MM.1S (cell line): ENCODE measurements at regions not wholly inside any gene's neighbourhood (a gene's known extent, or its start where the extent isn't known, plus 50 kb on each side); places are given as distances from the start of the nearest gene placed in this dataset.

Experiments used
- DNase-seq: peaks from one replicate; pipeline ENCODE4 v3.0.0-alpha.2; 2015
- H2AFZ ChIP-seq: fragments of 300-600 bp; sonication (generic); 2 replicates; pipeline ENCODE4 v1.6.0; 2016; ENCODE audit warnings: antibody characterized with exemption, low read length
- H3F3A ChIP-seq: fragments of 300-600 bp; sonication (generic); 2 replicates; pipeline ENCODE4 v1.6.1; 2016; ENCODE audit warnings: mild to moderate bottlenecking, antibody characterized with exemption, low read length, moderate library complexity, mixed read lengths; ENCODE audit not compliant: insufficient read depth
- H3K27ac ChIP-seq: fragments of 300-600 bp; sonication (generic); 2 replicates; pipeline ENCODE4 v1.5.1; 2016; ENCODE audit warnings: mild to moderate bottlenecking, low read length
- H3K27me3 ChIP-seq: fragments of 300-600 bp; sonication (generic); replicated peaks from 2 replicates; pipeline ENCODE4 v1.6.0; 2016; ENCODE audit warnings: low read length; ENCODE audit not compliant: insufficient read depth
- H3K36me3 ChIP-seq: fragments of 300-600 bp; sonication (generic); replicated peaks from 2 replicates; pipeline ENCODE4 v1.6.1; 2016; ENCODE audit warnings: mild to moderate bottlenecking, low read length, mixed read lengths; ENCODE audit not compliant: insufficient read depth
- H3K4me1 ChIP-seq: fragments of 300-600 bp; sonication (generic); 2 replicates; pipeline ENCODE4 v1.6.1; 2016; ENCODE audit warnings: low read length, mixed read lengths
- H3K4me2 ChIP-seq: fragments of 300-600 bp; sonication (generic); 2 replicates; pipeline ENCODE4 v1.6.0; 2016; ENCODE audit warnings: low read depth, low read length
- H3K4me3 ChIP-seq: fragments of 300-600 bp; sonication (generic); 2 replicates; pipeline ENCODE4 v1.5.1; 2016; ENCODE audit warnings: low read length, mixed read lengths
- H3K79me2 ChIP-seq: fragments of 300-600 bp; sonication (generic); 2 replicates; pipeline ENCODE4 v1.6.1; 2016; ENCODE audit warnings: mixed run types, low read length, mixed read lengths
- H3K9ac ChIP-seq: fragments of 300-600 bp; sonication (generic); 2 replicates; pipeline ENCODE4 v1.6.1; 2016; ENCODE audit warnings: low read length, mixed read lengths
- H3K9me2 ChIP-seq: fragments of 300-600 bp; sonication (generic); replicated peaks from 2 replicates; pipeline ENCODE4 v1.6.1; 2016; ENCODE audit warnings: mild to moderate bottlenecking, low read length, mixed read lengths; ENCODE audit not compliant: insufficient read depth
- H3K9me3 ChIP-seq: fragments of 300-600 bp; sonication (generic); replicated peaks from 2 replicates; pipeline ENCODE4 v1.6.1; 2016; ENCODE audit warnings: mild to moderate bottlenecking, low read length, mixed read lengths; ENCODE audit not compliant: insufficient read depth
- H4K20me1 ChIP-seq: fragments of 300-600 bp; sonication (generic); 2 replicates; pipeline ENCODE4 v1.6.1; 2016; ENCODE audit warnings: mild to moderate bottlenecking, low read length, moderate library complexity, mixed read lengths; ENCODE audit not compliant: insufficient read depth
- CTCF ChIP-seq: fragments of 300-600 bp; sonication (generic); IDR thresholded peaks from 2 replicates; pipeline ENCODE4 v1.5.1; 2016; ENCODE audit warnings: antibody characterized with exemption, low read length, mixed read lengths
- EZH2 ChIP-seq: fragments of 300-600 bp; sonication (generic); optimal IDR thresholded peaks from 2 replicates; pipeline ENCODE3; 2017; ENCODE audit warnings: low read depth, mild to moderate bottlenecking, antibody characterized with exemption, low read length, mixed read lengths
- EZH2phosphoT487 ChIP-seq: fragments of 300-600 bp; sonication (generic); IDR thresholded peaks from 2 replicates; pipeline ENCODE4 v1.6.1; 2018; ENCODE audit warnings: antibody characterized with exemption, low read length

DNA sequence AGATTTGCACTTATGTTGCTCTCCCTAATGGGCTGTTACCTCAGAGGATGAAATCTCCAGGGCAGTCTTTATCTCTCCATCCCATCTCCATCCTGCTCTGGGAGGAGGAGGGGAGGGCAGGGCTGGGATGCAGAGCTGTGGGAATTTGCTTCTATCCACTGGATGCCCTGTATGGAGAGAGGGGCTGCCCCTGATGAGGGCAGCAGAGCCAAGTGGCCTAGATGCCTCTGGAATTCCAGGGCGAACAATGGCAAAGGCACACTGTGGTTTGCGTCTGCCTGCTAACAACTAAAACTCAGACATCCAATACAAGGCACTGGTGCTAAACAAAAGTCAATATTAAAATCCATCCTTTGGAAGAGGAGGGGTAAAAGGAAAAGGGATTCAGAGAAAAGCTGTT, 165.1 kb downstream of the COG6 start:
- Histone ChIP-seq H2AFZ (no peak overlapping the region), H3K4me1 (no peaks in the 10 kb centered on the region), H3K27me3 (no peaks in the 10 kb centered on the region), H3K9ac (no peak overlapping the region), H3K4me3 (no peak overlapping the region), H3F3A (no peaks in the 10 kb centered on the region), H3K79me2 (no peaks in the 10 kb centered on the region), H3K27ac (no peak overlapping the region), H3K36me3 (no peaks in the 10 kb centered on the region), H3K9me2 (no peaks in the 10 kb centered on the region), H3K4me2 (no peak overlapping the region), H3K9me3 (no peaks in the 10 kb centered on the region), H4K20me1 (no peaks in the 10 kb centered on the region)
- TF ChIP-seq CTCF (no peak), EZH2phosphoT487 (no peak), EZH2 (no peak)
- DNase-seq: no peak

GRCh38 chr13:39821977-39822376, 166.5 kb downstream of the COG6 start:
- no peaks in the 10 kb centered on the region for H4K20me1 ChIP-seq
- TF ChIP-seq EZH2phosphoT487 (no peak), EZH2 (no peak), CTCF (no peak)
- no peak overlapping the region for H3K9ac ChIP-seq
- peak overlapping the region; percentile 54 for H3K4me2 ChIP-seq
- no peaks in the 10 kb centered on the region for H3K79me2 ChIP-seq
- H3K27ac ChIP-seq: no peak overlapping the region
- peak; percentile 11 for DNase-seq
- no peaks in the 10 kb centered on the region for H3K36me3 ChIP-seq
- H3K4me1 ChIP-seq: no peaks in the 10 kb centered on the region
- H3K27me3 ChIP-seq: no peaks in the 10 kb centered on the region
- no peaks in the 10 kb centered on the region for H3F3A ChIP-seq
- H3K9me3 ChIP-seq: no peaks in the 10 kb centered on the region
- 0 out of 2 replicates have a peak overlapping the region, but pooled peaks have one; percentile 15 for H3K4me3 ChIP-seq
- H3K9me2 ChIP-seq: no peaks in the 10 kb centered on the region
- H2AFZ ChIP-seq: no peak overlapping the region

DNA sequence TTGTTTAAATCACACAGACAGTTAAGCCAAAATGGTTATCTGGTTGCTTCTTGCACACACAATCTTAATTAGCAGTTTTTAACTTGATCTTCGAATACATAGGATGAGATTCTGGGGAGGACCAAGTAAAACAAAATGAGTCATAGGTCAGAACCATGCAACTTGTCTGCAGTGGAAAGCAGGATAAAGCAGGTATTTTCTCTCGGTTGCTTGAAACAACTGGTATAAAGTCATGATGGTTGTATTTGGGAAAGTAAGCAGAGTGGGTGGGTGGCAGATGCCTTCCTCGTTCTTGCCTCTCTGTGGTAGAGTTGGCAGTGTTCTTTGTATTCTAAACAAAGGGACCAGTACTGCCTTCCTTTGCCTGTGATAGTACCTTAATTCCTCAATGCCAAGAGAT, 167.0 kb downstream of the COG6 start:
- Histone ChIP-seq H3K27me3 (no peaks in the 10 kb centered on the region), H3K36me3 (no peaks in the 10 kb centered on the region), H3K9me3 (no peaks in the 10 kb centered on the region), H3K4me3 (no peak overlapping the region), H3K27ac (no peak overlapping the region), H3K4me1 (no peaks in the 10 kb centered on the region), H3K9ac (no peak overlapping the region), H3K9me2 (no peaks in the 10 kb centered on the region), H3F3A (no peaks in the 10 kb centered on the region), H2AFZ (no peak overlapping the region), H3K4me2 (peak overlapping the region; percentile 54), H4K20me1 (no peaks in the 10 kb centered on the region), H3K79me2 (no peaks in the 10 kb centered on the region)
- TF ChIP-seq EZH2phosphoT487 (no peak), EZH2 (no peak), CTCF (no peak)
- no peak for DNase-seq
